NCI-H526 (cell line): ENCODE measurements at regions not wholly inside any gene's neighbourhood (a gene's known extent, or its start where the extent isn't known, plus 50 kb on each side); places are given as distances from the start of the nearest gene placed in this dataset.
"Not testable (repeated sequence)": the region's sequence is repeated elsewhere in the genome, so short reads cannot be mapped to it uniquely, and the experiment has no call there.

Experiments used
- DNase-seq, 2 experiments: peaks; one replicate each; lab custom pipeline; 2025; lab: John Stamatoyannopoulos, UW

GRCh38 chr9:97179616-97180015, 127.8 kb upstream of the CCDC180 start:
- DNase-seq: no peak

- DNase-seq: no peak
These were observed 131.3 kb upstream of the CCDC180 start for GRCh38 chr9:97176206-97176605.

DNA sequence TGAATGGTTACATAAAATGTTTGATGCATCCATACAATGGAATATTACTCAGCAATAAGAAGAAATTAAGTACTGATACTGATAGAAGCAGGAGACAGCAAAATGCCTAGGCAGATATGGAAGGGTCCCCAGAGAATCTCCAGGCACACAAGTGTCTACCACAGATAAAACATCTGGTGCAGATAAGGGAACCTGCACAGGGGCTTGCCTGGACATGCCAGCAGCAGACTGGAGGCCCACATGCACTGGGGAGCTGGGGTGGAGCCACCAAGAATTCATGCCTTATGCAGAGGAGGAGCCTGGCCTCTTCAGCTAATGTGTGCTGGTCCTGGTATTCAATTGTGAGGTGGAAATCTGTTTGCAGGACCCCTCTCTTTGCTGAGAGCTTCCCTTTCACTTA, 129.2 kb upstream of the CTSV start:
- DNase-seq: peak in 1 of 2 experiments; percentile 7

- DNase-seq: not testable (repeated sequence)
These were observed 127.7 kb upstream of the CTSV start for GRCh38 chr9:97166496-97167138.

- no peak for DNase-seq
These were observed 121.3 kb upstream of the CTSV start for GRCh38 chr9:97160255-97160654.

- DNase-seq: not testable (repeated sequence)
These were observed 119.8 kb upstream of the CTSV start for GRCh38 chr9:97158722-97159121.

DNA sequence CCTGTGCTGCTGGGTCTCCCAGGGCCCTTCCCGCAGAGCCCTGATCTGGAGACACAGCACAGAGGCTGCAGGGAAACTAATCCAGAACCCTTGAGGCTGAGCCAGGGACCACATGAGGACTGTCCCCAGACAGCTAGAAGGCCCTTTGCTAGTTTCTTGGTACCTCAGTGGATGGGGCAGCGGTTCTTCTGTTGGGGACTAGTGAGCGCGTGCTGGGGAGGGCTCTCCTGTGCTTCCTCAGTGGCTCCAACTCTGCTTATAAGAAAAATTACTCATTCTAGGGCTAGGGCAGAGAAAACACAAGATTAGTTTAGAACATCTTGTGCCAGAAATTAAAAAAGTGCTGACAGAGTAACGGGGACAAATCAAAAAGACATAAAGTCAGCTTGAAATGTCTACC, 116.5 kb upstream of the CTSV start:
- DNase-seq: not testable (repeated sequence)

DNA sequence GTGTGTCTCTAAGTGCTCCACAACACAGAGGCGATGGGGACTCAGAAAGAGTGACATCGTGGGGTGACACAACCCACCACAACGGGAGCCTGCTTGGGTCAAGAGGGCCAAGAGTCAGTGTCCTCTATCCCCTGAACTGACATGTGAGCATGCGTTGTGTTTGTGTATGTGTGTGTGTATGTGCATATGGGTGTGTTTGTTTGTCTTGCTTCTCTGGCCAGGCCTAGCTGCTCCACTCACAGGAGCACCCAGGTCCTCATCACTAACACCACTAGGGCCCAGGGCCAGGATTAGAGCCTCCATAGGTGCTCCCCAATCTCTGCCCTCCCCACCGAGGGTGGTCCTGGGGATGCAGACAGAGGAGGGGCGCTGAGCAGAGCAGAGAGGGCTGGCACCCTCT, 115.0 kb upstream of the CTSV start:
- no peak for DNase-seq

DNA sequence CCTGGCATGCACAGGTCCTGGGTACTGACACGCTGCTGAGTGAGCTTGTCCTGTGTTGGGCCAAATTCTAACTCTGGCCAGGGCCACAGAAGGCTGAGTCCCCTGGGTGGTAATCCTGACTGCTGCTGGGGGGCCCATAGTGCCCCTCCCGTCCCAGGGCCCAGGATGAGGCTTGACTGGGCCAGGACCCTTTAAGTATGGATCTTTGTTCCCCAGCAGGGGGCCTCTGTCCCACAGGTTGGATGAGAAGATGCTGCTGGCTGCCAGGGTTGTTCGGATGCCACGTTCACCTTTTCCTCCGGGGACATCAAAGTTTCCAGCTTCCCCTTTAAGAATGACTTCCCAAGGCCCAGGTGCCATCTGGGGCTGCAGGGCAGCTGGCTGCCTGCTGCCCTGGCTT, 114.2 kb upstream of the CTSV start:
- peak in 1 of 2 experiments; percentile 7 for DNase-seq

- DNase-seq: not testable (repeated sequence)
These were observed 111.5 kb upstream of the CTSV start for GRCh38 chr9:97150471-97150870.

DNA sequence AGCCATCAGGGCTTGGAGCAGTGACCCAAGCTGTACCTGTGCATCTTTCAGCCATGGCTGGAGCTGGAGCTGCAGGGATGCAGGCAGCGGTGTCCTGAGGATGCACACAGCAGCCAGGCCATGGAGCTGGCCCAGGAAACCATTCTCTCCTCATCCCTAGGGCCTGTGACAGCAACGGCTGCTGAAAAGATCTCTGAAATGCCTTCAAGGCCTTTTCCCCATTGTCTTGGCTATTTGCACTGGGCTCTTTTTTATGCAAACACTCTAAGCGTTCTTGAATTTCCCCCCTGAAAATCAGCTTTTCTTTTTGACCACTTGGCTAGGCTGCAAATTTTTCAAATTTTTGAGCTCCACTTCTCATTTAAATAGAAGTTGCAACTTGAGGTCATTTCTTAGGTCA, 109.5 kb upstream of the CTSV start:
- DNase-seq: not testable (repeated sequence)

GRCh38 chr9:97145680-97146079, 106.7 kb upstream of the CTSV start:
- not testable (repeated sequence) for DNase-seq

- DNase-seq: no peak
These were observed 101.6 kb upstream of the CTSV start for GRCh38 chr9:97140566-97140965.

GRCh38 chr9:97136421-97136820, 97.5 kb upstream of the CTSV start:
- DNase-seq: no peak

DNA sequence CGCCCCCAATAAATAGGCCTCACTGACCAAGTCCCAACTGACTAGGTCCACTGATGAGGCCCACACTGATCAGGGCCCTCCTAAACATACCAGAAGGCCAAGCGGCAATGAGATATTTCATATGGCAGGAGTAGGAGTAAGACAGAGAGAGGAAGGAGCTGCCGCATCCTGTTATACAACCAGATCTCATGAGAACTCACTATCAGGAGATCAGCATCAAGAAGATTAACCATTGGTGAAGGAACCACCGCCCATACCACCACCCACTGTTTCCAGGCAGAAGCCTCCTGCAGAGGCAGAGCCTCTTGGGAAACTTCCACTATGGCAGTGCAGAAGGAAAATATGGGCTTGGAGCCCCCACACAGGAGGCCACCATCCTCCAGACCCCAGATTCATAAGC, 95.0 kb upstream of the CTSV start:
- DNase-seq: not testable (repeated sequence)

- DNase-seq: no peak
These were observed 93.9 kb upstream of the CTSV start for GRCh38 chr9:97132865-97133264.

DNA sequence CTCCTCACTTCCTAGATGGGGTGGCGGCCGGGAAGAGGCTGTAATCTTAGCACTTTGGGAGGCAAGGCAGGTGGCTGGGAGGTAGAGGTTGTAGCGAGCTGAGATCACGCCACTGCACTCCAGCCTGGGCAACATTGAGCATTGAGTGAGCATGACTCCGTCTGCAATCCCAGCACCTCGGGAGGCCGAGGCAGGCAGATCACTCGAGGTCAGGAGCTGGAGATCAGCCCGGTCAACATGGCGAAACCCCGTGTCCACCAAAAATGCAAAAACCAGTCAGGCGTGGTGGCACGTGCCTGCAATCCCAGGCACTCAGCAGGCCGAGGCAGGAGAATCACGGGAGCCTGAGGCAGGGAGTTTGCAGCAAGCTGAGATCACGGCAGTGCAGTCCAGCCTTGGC, 91.9 kb upstream of the CTSV start:
- not testable (repeated sequence) for DNase-seq

GRCh38 chr9:97130387-97130786, 91.4 kb upstream of the CTSV start:
- not testable (repeated sequence) for DNase-seq

GRCh38 chr9:97128919-97129318, 90.0 kb upstream of the CTSV start:
- no peak for DNase-seq

DNA sequence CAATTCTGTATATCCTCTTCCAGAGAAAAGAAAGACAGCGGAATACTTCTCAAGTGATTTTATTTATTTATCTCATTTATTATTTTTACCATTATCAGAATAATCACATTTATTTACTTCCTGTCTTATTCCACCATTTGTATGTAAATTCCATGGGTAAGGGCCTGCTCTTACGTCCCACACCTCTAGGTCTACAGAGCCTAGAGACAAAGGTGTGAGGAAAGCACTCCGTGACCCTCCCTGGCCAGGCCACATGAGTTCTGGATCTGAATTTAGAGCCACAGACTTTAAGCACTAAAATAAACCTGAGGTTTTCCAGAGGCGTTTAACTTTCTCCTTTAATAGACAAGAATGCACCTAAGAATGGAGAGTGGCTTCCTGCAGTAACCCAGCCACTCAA, 85.3 kb upstream of the CTSV start:
- no peak for DNase-seq

DNA sequence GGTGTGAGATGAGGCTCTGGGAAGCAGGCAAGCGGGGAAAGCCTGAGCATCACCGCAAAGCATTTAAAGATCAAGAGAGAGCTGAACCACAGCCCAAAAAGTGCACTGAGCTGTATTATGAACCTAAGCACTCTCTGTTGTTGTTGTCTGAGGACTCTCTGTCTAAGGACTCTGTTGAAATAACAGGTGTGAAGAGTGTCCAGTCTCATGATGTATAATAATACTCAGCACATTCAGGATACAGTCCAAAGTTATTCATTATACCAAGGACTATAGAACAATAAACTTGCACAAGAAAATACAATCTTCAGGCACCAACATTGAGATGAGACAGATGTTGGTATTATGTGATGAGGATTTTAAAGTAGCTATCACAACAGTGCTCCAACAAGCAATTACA, 71.8 kb upstream of the CTSV start:
- DNase-seq: no peak

DNA sequence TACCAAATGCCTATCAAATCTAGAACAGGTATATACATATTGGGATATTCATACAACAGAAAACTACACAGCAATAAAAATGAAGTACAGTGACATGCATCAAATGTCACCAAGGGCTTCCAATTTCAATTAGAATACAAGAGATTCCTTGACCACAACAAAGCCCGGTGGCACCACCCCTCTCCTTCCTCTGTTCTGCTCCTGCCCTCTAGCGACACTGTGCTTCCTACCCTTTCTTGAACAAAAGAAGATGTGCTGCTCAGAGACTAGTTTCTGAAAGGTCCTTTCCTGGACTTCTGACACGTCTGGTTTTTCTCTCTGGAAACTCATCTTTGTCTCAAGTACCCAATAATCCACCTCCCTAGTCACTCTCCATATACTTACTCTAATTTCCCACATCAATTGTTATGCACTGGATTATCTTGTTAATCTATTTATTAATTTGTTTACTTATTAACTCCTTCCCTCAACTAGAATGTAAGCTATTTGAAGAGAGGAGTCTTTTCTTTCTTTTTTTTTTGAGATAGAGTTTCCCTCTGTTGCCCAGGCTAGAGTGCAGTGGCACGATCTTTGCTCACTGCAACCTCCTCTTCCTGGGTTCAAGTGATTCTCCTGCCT, 70.4 kb upstream of the CTSV start:
- DNase-seq: peak; percentile 44 to 68

- not testable (repeated sequence) for DNase-seq
These were observed 66.3 kb upstream of the CTSV start for GRCh38 chr9:97105220-97105619.
